Fibroblast of skin of left quadriceps (primary cell): ENCODE measurements at regions not wholly inside any gene's neighbourhood (a gene's known extent, or its start where the extent isn't known, plus 50 kb on each side); places are given as distances from the start of the nearest gene placed in this dataset.
"Not testable (repeated sequence)": the region's sequence is repeated elsewhere in the genome, so short reads cannot be mapped to it uniquely, and the experiment has no call there.

Experiments used
- DNase-seq, 2 experiments: peaks; one replicate each; pipeline ENCODE4 v3.0.0-alpha.2; 2013; ENCODE audit warnings: low read depth in 2 of 2

- no peak for DNase-seq
Measured at GRCh38 chr7:52269669-52270068, 765.8 kb upstream of the POM121L12 start.

DNA sequence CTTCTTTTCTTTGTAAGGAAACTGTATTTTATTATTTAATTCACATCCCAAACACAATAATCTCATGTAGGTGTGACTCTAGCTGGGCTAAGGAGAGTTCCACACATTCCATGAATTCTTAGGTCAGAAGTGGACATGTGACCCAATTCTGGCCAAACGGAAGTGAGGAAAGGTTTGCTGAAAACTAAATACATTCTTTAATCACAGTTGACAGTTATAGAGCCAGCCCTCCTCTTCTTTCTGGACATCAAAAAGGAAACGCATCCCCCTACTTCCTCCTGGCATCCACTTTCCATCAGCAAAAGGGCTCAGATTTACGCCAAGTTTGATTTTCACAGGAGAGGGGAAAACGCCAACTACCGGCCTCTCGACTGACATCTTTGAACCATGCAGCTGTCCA, 774.4 kb upstream of the POM121L12 start:
- DNase-seq: no peak

DNA sequence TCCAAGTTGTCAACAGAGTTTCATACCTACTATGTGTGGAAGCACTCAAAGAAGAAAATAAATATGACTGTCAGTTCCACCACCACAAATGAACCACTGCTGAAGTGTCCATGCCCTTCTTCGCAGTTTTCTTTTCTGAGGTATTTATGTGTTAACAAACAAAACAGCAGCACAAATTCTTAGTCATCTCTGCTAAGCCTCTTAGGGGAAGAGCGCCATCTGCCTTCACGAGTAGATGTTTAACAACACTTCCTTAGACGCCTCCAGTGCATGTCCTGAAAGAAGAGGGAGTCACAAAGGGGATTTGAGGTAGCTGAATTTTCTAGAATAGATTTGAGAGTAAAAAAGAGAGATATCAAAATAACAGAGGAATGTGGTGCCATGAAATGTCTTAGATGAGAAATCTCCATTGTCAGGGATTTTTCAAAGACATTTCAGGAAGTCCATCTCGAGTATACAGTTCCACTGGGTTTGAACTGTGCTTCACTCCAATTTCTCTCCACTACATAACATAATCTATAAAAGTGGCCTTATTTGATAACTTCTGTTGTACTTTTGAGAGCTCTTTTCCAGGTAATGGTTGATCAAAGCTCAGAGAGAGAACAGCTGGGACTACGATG, 775.3 kb upstream of the POM121L12 start:
- DNase-seq: no peak

DNA sequence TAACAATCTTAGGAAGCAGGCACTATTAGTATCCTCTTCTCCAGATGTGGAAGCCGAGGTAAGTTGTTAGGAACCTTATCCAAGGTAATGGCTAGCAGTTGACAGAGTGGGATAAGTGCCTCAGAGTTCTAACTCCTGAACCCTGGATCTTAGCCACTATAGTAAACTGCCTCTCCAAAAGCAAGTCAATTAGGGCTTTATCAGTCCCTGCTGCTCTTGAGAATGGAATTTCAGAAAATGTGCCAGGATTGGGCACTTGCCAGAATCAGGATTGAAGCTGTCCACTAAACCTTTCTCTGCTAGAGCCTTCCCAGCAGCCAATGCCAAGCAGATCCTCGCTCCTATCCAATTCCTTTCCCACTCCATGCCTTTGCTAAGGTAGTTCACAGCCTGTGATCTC, 777.5 kb upstream of the POM121L12 start:
- DNase-seq: no peak

DNA sequence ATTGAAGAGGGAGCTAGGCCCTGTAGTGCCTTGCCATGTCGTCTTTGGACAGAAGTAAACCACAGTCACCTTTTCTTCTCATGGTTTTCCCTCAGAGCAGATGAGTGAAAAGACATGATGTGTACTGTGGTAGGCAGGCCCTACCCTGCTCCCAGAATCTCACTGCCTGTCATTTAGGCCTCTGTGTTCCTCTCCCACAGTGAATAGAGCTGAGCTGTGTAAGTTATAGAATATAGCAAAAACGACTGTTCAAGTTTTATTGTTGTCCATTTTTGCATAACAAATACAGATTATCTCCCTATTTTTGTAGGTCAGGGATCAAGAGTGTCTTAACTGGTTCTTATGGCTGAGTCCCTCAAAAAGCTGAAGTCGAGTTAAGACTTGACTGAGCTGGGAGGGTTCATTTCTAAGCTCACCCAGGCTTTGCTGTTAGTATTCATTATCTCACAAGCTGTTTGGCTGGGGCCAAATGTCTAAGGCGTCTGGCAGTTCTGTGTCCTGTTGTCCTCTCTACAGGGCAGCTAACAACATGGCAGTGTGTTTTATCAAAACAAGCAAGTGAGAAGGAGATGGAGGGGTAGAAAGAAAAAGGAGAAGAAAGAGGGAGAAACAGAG, 780.9 kb upstream of the POM121L12 start:
- DNase-seq: no peak

- no peak for DNase-seq
Measured at GRCh38 chr7:52253953-52254352, 781.5 kb upstream of the POM121L12 start.

- DNase-seq: no peak
Measured at GRCh38 chr7:52249741-52250140, 785.7 kb upstream of the POM121L12 start.

- DNase-seq: no peak
Measured at GRCh38 chr7:52247518-52247917, 787.9 kb upstream of the POM121L12 start.

DNA sequence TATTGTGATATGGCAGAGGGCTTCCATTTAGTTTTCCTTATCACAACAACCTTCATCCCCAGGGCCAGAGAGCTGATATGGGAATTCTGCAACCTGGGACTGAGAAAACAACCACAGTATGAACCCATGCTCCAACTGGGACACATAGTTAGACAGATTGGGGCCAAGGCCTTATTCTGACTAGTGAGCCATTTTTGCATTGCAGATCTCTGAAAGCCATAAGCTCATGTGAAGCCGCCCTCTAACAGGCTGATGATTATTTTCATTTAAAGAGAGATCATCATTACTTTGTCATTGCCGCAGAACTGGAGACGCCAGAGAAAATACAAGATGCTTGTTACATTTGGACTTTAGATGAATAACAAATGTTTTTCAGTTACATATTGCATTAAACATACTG, 791.7 kb upstream of the POM121L12 start:
- DNase-seq: no peak

GRCh38 chr7:52233248-52233647, 802.2 kb upstream of the POM121L12 start:
- no peak for DNase-seq

GRCh38 chr7:52211930-52212329, 823.5 kb upstream of the POM121L12 start:
- DNase-seq: no peak

DNA sequence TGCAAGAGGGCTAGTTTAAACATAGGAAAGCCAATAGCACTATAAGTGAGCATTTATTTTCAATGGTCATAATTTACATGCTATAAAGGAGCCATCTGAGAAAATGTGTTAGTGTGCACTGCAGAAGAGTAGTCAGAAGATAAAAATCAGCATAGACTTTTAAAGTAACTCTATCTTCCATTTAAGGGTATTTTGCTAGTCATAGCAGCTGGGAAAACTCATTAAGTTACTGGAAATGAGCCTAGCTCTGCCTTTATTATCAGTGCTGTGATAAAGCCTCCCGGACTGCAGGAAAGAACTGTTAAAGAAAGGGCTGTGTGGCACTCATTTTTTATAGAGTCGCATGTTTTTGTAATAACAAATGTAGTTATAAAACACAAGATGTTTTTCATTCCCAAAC, 825.8 kb upstream of the POM121L12 start:
- no peak for DNase-seq

DNA sequence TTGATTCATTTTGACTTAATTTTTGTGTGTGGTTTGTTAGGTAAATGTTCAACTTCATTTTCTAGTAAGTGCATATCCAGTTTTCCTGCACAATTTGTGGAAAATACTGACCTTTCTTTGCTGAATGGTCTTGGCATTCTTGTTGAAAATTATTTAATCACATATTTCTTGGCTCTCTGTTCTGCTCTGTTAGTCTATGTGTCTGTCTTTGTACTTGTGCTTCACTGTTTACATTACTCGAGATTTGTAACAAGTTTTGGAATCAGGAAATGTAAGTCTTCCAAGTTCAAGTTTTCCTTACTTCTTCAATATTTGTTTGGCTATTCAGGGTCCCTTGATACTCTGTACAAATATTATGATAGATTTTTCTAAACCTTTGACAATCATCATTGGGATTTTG, 838.2 kb upstream of the POM121L12 start:
- no peak for DNase-seq

GRCh38 chr7:52195664-52196063, 839.8 kb upstream of the POM121L12 start:
- no peak for DNase-seq

DNA sequence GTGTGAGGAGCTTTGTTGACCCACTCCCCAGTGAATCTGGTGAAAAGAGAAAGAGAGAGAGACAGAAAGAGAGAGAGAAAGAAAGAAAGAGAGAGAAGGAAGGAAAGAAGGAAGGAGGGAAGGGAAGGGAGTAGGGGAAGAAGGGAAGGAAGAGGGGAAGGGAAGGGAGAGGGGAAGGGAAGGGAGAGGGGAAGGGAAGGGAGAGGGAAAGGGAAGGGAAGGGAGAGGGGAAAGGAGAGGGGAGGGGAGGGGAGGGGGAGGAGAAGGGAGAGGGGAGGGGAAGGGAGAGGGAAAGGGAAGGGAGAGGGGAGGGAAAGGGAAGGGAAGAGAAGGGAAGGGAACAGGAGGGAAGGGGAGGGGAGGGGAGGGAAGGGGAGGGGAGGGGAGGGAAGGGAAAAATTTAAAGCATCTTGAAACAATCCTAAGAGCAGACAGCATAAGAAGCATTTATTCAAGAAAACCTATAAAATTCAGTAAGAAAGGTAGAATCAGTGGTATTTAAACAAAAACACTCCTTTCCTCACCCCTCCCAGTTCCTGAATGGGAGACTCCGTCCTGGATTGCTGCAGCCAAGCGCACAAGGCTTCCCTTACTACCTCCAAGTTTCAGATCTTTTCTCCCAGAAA, 846.2 kb upstream of the POM121L12 start:
- no peak for DNase-seq

DNA sequence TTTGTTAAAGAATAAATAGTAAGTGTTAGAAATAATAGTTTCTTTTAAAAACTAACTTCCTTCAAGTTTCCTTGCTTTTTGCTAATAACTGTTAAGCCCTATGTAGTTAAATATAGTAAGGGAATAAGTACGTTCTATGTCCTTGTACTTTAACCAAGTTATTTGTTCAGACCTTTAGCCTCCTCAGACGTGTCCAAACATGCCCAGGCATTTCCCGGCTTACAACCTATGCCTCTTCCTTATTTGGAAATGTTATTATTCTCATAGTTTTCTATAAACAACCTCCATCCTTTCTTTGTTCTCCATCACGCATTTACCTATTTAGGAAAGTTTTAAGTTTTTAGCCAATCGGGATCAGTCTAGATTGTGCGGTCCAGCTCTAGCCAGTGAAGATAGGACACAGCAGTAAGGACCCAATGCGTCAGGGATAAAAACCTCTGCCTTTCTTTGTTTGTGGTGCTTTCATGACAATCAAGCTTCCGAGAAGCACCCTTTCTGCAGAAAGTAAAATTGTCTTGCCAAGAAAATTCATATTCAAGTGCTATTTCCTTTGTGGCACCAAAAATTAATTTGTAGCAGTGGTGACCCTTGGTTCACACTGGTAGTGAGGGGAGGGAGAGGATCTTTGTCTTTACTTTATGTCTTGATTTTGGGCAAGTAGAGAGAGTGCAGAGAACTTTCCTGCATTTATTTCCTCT, 851.3 kb upstream of the POM121L12 start:
- no peak for DNase-seq

DNA sequence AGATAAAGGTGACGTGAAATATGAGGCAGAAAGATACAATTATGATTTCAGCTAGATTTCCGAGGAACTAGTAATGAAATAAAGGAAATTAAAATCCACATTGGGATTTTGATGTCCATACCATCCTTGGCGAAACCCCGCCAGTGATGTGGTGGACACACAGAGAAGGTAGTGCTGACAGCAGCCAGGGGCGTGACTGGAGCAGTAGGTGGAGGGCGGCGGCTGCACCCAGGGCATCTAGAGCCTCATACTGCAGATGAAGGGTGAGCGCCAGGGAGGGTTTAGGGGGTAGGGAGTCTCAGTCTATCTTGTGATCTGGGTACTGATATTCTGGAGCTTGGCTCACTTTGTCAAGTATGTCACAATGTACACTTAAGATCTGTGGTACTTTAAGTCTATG, 855.5 kb upstream of the POM121L12 start:
- DNase-seq: no peak

DNA sequence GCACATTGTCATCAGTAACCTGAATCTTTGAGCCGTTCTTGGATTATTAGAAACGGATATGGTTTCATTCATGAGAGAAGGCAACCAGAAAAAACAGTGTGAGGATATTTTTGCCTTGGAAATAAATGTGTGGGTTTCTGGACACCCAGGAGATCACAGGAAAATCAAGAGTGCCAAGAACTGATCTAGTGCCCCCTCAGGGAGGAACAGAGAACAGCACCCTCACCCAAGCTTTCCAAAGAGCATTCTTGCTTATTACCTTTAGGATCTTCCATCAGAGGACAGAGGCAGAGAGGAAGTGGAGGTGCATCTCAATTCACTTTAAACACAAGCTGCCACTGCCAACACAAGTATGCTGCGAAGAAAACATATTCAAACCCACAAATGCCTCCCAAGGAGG, 851.5 kb upstream of the COBL start:
- DNase-seq: no peak

DNA sequence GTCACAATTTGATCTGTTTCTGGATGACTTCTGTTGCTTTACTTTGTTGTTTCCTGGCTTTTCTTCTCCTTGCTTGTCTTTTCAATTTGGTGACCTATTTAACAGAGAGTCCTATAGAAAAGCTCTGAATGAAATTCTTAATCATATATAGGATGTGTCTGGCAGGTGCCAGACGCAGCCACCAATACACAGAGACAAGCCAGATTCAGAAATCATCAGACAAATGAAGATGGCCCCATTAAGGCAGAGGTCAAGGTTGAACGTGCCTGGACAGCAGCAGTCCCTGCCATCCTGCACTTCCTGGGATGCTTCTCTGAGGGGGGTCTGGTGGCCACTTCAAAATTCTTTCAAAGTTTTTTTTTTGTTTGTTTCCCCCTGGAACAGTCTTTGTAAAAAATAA, 846.7 kb upstream of the COBL start:
- DNase-seq: no peak

DNA sequence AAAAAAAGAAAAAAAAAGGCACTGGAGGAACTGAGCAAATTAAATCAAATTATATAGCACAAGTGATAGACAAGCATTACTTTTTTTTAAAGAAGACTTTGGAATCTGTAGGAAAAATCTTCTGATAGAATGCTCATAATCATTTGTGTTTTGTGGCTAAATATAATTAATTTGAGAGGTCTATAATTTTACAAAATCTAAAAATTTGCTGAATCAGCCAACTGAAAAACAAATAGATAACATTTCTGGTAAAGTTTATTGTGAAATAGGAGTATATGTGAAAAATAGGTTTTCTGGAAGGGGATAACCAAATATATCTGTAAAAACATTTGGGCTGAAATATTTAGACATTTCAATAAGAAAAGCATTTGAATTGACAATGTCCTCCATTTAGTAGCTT, 844.9 kb upstream of the COBL start:
- no peak for DNase-seq

DNA sequence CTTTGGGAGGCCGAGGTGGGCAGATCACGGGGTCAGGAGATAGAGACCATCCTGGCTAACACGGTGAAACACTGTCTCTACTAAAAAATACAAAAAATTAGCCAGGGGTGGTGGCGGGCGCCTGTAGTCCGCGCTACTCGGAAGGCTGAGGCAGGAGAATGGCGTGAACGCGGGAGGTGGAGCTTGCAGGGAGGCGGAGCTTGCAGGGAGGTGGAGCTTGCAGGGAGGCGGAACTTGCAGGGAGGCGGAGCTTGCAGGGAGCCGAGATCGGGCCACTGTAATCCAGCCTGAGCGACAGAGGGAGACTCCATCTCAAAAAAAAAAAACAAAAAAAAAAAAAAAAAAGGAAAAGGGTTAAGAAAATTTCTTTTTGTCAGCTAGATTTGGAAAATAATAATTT, 842.8 kb upstream of the COBL start:
- not testable (repeated sequence) for DNase-seq

GRCh38 chr7:52154382-52154781, 837.8 kb upstream of the COBL start:
- no peak for DNase-seq

DNA sequence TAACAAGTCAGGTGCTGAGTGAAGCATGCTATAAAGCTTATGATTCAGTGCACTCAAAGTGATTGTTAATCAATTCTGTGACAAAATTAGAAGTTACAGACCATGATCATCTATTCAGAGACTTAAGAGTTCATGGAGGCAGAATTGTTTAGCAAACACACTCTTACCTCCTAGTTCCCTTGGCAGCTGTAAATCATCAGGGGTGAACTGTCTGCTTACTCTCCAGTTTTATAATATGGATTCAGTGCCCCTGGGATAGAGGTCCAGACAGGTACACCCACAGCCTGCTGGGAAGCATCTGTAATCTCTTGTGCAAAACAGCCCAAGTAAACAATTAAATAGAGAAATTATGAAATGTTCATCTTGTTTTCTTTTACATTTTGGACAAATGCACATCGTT, 835.0 kb upstream of the COBL start:
- DNase-seq: no peak
